HAP-1 (cell line): ENCODE measurements at regions not wholly inside any gene's neighbourhood (a gene's known extent, or its start where the extent isn't known, plus 50 kb on each side); places are given as distances from the start of the nearest gene placed in this dataset.
"Not testable (repeated sequence)": the region's sequence is repeated elsewhere in the genome, so short reads cannot be mapped to it uniquely, and the experiment has no call there.

Experiments used
- DNase-seq, 2 experiments: peaks; one replicate each; pipeline ENCODE4 v3.0.0-alpha.2; 2016 to 2020; ENCODE audit warnings: low spot score in 2 of 2
- H3K27me3 ChIP-seq: fragments of 250-450 bp; sonication (Bioruptor Pico); 2 replicates; pipeline ENCODE4 v1.5.1; 2020; ENCODE audit warnings: low read depth, mild to moderate bottlenecking, moderate library complexity
- H3K36me3 ChIP-seq: fragments of 250-450 bp; sonication (Bioruptor Pico); replicated peaks from 2 replicates; pipeline ENCODE4 v1.5.1; 2020; ENCODE audit warnings: mild to moderate bottlenecking
- H3K4me1 ChIP-seq: fragments of 250-450 bp; sonication (Bioruptor Pico); 2 replicates; pipeline ENCODE4 v1.5.1; 2020; ENCODE audit warnings: mild to moderate bottlenecking
- H3K4me3 ChIP-seq: fragments of 250-450 bp; sonication (Bioruptor Pico); 2 replicates; pipeline ENCODE4 v1.5.1; 2020; ENCODE audit warnings: mild to moderate bottlenecking, moderate library complexity
- H3K9me3 ChIP-seq: fragments of 250-450 bp; sonication (Bioruptor Pico); 2 replicates; pipeline ENCODE4 v1.5.1; 2020; ENCODE audit warnings: mild to moderate bottlenecking, moderate library complexity
- in situ Hi-C: fragments of 300-500 bp; cut with MboI; formaldehyde crosslinking; loops from 3 replicates; pipeline ENCODE4 v1.14.3; 2020; ENCODE audit warnings: low sequenced_read_pairs, inconsistent platforms, mixed read lengths

GRCh38 chr1:222004034-222004433 is 262.1 kb upstream of the DUSP10 start:
- Histone ChIP-seq H3K9me3 (no peaks in the 10 kb centered on the region), H3K4me3 (no peak overlapping the region), H3K36me3 (no peaks in the 10 kb centered on the region), H3K4me1 (no peaks in the 10 kb centered on the region), H3K27me3 (peaks cover 4% of the 10 kb centered on the region; the same call in 1 of the 2 replicates)
- no peak for DNase-seq
- in situ Hi-C loops = no loop called here

- Histone ChIP-seq H3K4me3 (no peak overlapping the region), H3K36me3 (no peaks in the 10 kb centered on the region), H3K27me3 (peaks cover 4% of the 10 kb centered on the region; the same call in 1 of the 2 replicates), H3K9me3 (no peaks in the 10 kb centered on the region), H3K4me1 (no peaks in the 10 kb centered on the region)
- DNase-seq = no peak
- in situ Hi-C loops = no loop called here
Measured at GRCh38 chr1:222002503-222002902, 260.6 kb upstream of the DUSP10 start.

- DNase-seq = no peak
- in situ Hi-C loops = no loop called here
- Histone ChIP-seq H3K9me3 (no peaks in the 10 kb centered on the region), H3K27me3 (peaks cover 4% of the 10 kb centered on the region; the same call in 1 of the 2 replicates), H3K4me1 (no peaks in the 10 kb centered on the region), H3K4me3 (no peak overlapping the region), H3K36me3 (no peaks in the 10 kb centered on the region)
Measured at GRCh38 chr1:222000131-222000530, 258.2 kb upstream of the DUSP10 start.

- H3K4me3 ChIP-seq = no peak overlapping the region
- H3K4me1 ChIP-seq = no peaks in the 10 kb centered on the region
- no peaks in the 10 kb centered on the region for H3K27me3 ChIP-seq
- no peak for DNase-seq
- H3K9me3 ChIP-seq = no peaks in the 10 kb centered on the region
- in situ Hi-C loops = no loop called here
- H3K36me3 ChIP-seq = no peaks in the 10 kb centered on the region
Measured at GRCh38 chr1:221998781-221999180, 256.9 kb upstream of the DUSP10 start.

- no peaks in the 10 kb centered on the region for H3K36me3 ChIP-seq
- H3K4me1 ChIP-seq = no peaks in the 10 kb centered on the region
- no peak for DNase-seq
- H3K4me3 ChIP-seq = no peak overlapping the region
- H3K27me3 ChIP-seq = no peaks in the 10 kb centered on the region
- no peaks in the 10 kb centered on the region for H3K9me3 ChIP-seq
- in situ Hi-C loops = no loop called here
Measured at GRCh38 chr1:221998186-221998612, 256.3 kb upstream of the DUSP10 start.

- H3K4me1 ChIP-seq, H3K27me3 ChIP-seq, H3K9me3 ChIP-seq, H3K36me3 ChIP-seq, DNase-seq, in situ Hi-C loops, H3K4me3 ChIP-seq: not testable (repeated sequence)
Measured at GRCh38 chr1:221997012-221997411, 255.1 kb upstream of the DUSP10 start.

- Histone ChIP-seq H3K4me1 (no peaks in the 10 kb centered on the region), H3K9me3 (no peaks in the 10 kb centered on the region), H3K4me3 (no peak overlapping the region), H3K36me3 (no peaks in the 10 kb centered on the region), H3K27me3 (no peaks in the 10 kb centered on the region)
- no peak for DNase-seq
- in situ Hi-C loops = no loop called here
Measured at GRCh38 chr1:221994939-221995338, 253.1 kb upstream of the DUSP10 start.

GRCh38 chr1:221994274-221994698 is 252.4 kb upstream of the DUSP10 start:
- no peak overlapping the region for H3K4me3 ChIP-seq
- H3K36me3 ChIP-seq = no peaks in the 10 kb centered on the region
- no peaks in the 10 kb centered on the region for H3K27me3 ChIP-seq
- no peak for DNase-seq
- in situ Hi-C loops = no loop called here
- H3K9me3 ChIP-seq = no peaks in the 10 kb centered on the region
- H3K4me1 ChIP-seq = no peaks in the 10 kb centered on the region

GRCh38 chr1:221993444-221993948 is 251.6 kb upstream of the DUSP10 start:
- in situ Hi-C loops = no loop called here
- H3K36me3 ChIP-seq = no peaks in the 10 kb centered on the region
- no peak for DNase-seq
- no peaks in the 10 kb centered on the region for H3K4me1 ChIP-seq
- no peaks in the 10 kb centered on the region for H3K9me3 ChIP-seq
- no peaks in the 10 kb centered on the region for H3K27me3 ChIP-seq
- H3K4me3 ChIP-seq = no peak overlapping the region

GRCh38 chr1:221992427-221992826 is 250.5 kb upstream of the DUSP10 start:
- in situ Hi-C loops = no loop called here
- Histone ChIP-seq H3K27me3 (no peaks in the 10 kb centered on the region), H3K4me3 (no peak overlapping the region), H3K4me1 (no peaks in the 10 kb centered on the region), H3K9me3 (no peaks in the 10 kb centered on the region), H3K36me3 (no peaks in the 10 kb centered on the region)
- DNase-seq = no peak

- in situ Hi-C loops = no loop called here
- Histone ChIP-seq H3K4me3 (no peak overlapping the region), H3K27me3 (no peaks in the 10 kb centered on the region), H3K9me3 (no peaks in the 10 kb centered on the region), H3K4me1 (no peaks in the 10 kb centered on the region), H3K36me3 (no peaks in the 10 kb centered on the region)
- DNase-seq = no peak
Measured at GRCh38 chr1:221991221-221991620, 249.3 kb upstream of the DUSP10 start.

- no peak overlapping the region for H3K4me3 ChIP-seq
- in situ Hi-C loops = no loop called here
- no peaks in the 10 kb centered on the region for H3K9me3 ChIP-seq
- H3K4me1 ChIP-seq = no peaks in the 10 kb centered on the region
- no peaks in the 10 kb centered on the region for H3K36me3 ChIP-seq
- no peaks in the 10 kb centered on the region for H3K27me3 ChIP-seq
- no peak for DNase-seq
Measured at GRCh38 chr1:221989741-221990140, 247.9 kb upstream of the DUSP10 start.

GRCh38 chr1:221988829-221989228 is 246.9 kb upstream of the DUSP10 start:
- H3K9me3 ChIP-seq = no peaks in the 10 kb centered on the region
- no peak overlapping the region for H3K4me3 ChIP-seq
- DNase-seq = no peak
- H3K4me1 ChIP-seq = no peaks in the 10 kb centered on the region
- in situ Hi-C loops = no loop called here
- H3K36me3 ChIP-seq = no peaks in the 10 kb centered on the region
- no peaks in the 10 kb centered on the region for H3K27me3 ChIP-seq

GRCh38 chr1:221987860-221988520 is 246.1 kb upstream of the DUSP10 start:
- Histone ChIP-seq H3K9me3 (no peaks in the 10 kb centered on the region), H3K27me3 (no peaks in the 10 kb centered on the region), H3K4me1 (no peaks in the 10 kb centered on the region), H3K36me3 (no peaks in the 10 kb centered on the region), H3K4me3 (no peak overlapping the region)
- in situ Hi-C loops = no loop called here
- no peak for DNase-seq

- Histone ChIP-seq H3K27me3 (no peaks in the 10 kb centered on the region), H3K9me3 (no peaks in the 10 kb centered on the region), H3K4me3 (no peak overlapping the region), H3K4me1 (no peaks in the 10 kb centered on the region), H3K36me3 (no peaks in the 10 kb centered on the region)
- in situ Hi-C loops = no loop called here
- DNase-seq = no peak
Measured at GRCh38 chr1:221983444-221983843, 241.6 kb upstream of the DUSP10 start.
